GM21367 (cell line): ENCODE measurements at regions not wholly inside any gene's neighbourhood (a gene's known extent, or its start where the extent isn't known, plus 50 kb on each side); places are given as distances from the start of the nearest gene placed in this dataset.
"Not testable (repeated sequence)": the region's sequence is repeated elsewhere in the genome, so short reads cannot be mapped to it uniquely, and the experiment has no call there.

Experiments
- ATAC-seq: cut with Tn5 transposase; IDR thresholded peaks from one replicate; pipeline ENCODE4 v1.9.1; 2021; ENCODE audit not compliant: unreplicated experiment

- not testable (repeated sequence) for ATAC-seq
Measured at GRCh38 chr17:20681746-20682722, 102.5 kb downstream of the CDRT15L2 start.

GRCh38 chr17:20683651-20684229, 104.2 kb downstream of the CDRT15L2 start:
- ATAC-seq: not testable (repeated sequence)

GRCh38 chr17:20684975-20685374, 105.5 kb downstream of the CDRT15L2 start:
- ATAC-seq: not testable (repeated sequence)

DNA sequence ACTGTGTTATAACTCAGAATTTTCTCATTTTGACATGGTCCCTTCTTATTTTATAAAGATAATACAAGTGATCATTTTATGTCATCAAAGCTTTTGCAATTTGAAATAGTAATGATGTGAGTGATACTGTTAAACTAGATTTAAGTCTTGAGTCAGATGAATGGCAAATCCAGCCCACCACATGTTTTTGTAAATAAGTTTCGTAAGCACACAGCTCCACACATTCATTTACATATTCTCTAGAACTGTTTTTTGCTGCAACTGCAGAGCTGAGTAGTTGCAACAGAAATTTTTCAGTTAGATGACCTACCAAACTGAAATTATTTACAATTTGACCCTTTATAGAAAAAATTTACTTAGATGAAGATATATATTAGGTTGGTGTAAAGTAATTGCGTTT, 108.1 kb downstream of the CDRT15L2 start:
- ATAC-seq: not testable (repeated sequence)

DNA sequence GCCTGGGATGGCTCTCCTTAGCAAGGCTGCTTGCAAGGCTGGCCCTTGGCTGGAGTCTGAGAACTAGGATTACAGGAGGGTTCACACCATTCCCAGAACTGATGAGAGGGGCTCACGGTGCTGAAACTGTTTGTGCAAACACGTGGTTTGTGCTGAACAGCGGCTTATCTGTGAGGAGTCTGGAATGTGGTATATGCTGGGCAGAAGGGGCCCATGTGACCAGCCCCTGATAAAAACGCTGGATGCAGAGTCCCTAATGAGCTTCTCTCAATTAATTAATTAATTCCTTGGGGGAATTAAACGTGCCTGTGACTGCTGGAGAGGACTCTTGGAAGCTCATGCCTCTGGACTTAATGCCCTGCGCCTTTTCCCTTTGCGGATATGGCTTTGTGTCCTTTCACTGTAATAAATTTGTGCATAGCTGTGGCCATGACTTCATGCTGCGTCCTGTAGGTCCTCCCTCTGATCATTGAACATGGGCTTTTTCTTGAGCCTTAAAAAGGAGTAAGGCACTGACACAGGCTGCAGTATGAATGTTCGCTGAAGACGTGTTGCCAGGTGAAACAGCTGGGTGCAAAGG, 109.7 kb downstream of the CDRT15L2 start:
- not testable (repeated sequence) for ATAC-seq

- ATAC-seq: not testable (repeated sequence)
Measured at GRCh38 chr17:20692706-20693105, 113.2 kb downstream of the CDRT15L2 start.

GRCh38 chr17:20695871-20696270, 116.3 kb downstream of the CDRT15L2 start:
- ATAC-seq: not testable (repeated sequence)

GRCh38 chr17:20698463-20699206, 119.1 kb downstream of the CDRT15L2 start:
- peak; percentile 83 for ATAC-seq

- not testable (repeated sequence) for ATAC-seq
Measured at GRCh38 chr17:20700528-20700927, 121.0 kb downstream of the CDRT15L2 start.

DNA sequence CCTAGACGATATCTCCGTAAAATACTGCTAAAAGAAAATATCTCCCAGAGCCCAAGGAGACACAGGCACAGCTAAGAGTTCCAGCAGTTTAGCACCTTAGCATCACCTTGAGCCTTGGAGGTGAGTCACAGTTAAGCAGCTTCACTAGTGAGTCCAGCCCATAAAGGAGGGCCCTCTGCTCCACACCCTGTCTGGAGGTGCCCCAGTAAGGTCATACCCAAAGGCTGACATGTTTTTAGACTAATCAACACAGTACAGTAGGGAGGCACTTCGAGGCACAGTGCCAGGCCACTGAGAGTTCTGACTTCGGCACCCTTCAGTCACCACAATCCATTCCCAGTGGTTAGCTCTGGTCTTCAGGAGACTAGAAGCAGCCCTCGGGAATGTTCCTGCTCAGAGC, 121.8 kb downstream of the CDRT15L2 start:
- ATAC-seq: not testable (repeated sequence)

DNA sequence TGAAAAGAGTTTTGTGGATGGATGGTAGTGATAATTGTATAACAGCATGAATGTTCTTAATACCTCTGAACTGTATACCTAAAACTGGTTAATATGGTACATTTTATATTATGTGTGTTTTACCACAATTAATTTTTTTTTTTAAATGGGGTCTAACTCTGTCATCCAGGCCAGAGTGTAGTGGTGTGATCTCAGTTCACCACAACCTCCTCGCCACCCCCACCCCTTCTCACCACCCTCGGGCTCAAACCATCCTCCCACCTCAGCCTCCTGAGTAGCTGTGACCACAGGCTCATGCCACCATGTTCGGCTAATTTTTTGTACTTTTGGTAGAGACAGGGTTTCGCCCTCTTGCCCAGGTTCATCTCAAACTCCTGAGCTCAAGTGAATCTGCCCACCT, 123.2 kb downstream of the CDRT15L2 start:
- no peak for ATAC-seq

DNA sequence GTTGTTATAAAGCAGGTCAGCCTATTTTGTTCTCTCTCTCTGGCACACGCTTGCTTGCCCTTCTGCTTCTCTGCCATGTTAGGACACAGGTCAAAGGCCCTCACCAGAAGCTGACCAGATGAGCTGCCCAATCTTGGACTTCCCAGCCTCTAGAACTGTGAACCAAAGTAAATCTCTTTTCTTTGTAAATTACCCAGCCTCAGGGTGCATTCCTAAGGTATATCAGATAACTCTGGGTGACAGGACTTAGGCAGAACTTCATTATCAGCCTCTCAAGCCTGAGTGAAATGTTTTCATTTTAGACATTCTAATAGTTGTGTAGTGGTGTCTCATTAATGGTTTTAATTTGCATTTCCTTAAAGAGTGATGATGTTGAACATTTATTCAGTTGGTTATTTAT, 124.3 kb downstream of the CDRT15L2 start:
- ATAC-seq: no peak

DNA sequence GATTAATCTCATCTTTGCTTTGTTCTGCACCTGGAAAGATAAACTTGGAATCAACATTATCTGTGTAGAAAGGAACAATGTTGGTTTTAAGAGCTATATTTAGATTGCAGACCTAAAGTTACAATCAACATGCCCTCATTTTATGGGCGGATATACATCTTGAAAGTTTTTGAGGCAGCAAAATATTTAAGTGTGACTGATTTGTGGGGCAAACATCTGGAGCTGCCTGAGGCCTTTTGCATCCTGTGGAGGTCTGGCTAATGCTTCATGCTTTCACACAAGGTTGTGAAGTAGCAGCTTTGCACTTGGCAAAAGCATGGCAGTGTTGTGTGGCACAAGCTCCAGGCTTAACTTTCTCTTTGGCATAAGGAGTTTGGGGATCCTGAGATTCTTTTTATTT, 125.7 kb downstream of the CDRT15L2 start:
- ATAC-seq: not testable (repeated sequence)

- ATAC-seq: no peak
Measured at GRCh38 chr17:20706751-20707373, 127.3 kb downstream of the CDRT15L2 start.

DNA sequence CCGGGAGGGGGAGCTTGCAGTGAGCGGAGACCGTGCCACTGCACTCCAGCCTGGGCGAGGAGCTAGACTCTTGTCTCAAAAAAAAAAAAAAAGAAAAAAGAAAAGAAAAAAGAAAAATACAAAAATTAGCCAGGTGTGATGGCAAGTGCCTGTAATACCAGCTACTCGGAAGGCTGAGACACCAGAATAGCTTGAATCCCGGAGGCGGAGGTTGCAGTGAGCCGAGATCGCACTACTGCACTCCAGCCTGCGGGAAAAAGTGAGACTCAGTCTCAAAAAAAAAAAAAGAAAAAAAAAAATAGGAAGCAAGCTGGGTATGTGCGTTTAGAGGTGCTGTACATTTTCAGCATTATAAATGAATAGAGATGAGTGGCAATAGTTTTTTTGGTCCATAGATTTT, 129.3 kb downstream of the CDRT15L2 start:
- ATAC-seq: not testable (repeated sequence)

GRCh38 chr17:20716481-20716880, 137.0 kb downstream of the CDRT15L2 start:
- ATAC-seq: not testable (repeated sequence)

GRCh38 chr17:20721171-20721570, 141.6 kb downstream of the CDRT15L2 start:
- ATAC-seq: no peak

GRCh38 chr17:20724391-20724790, 144.9 kb downstream of the CDRT15L2 start:
- ATAC-seq: not testable (repeated sequence)

DNA sequence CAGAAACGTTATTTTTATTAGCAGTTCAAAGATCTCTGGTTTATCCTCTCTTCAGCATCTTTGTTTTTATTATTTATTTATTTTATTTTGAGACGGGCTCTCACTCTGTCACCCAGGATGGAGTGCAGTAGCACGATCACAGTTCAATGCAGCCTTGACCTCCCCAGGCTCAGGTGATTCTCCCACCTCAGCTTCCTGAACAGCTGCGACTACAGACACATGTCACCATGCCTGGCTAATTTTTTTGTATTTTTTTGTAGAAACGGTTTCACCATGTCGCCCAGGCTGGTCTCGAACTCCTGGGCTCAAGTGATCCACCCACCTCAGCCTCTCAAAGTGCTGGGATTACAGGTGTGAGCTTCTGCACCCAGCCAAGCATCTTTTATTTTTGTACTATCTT, 147.7 kb downstream of the CDRT15L2 start:
- not testable (repeated sequence) for ATAC-seq

DNA sequence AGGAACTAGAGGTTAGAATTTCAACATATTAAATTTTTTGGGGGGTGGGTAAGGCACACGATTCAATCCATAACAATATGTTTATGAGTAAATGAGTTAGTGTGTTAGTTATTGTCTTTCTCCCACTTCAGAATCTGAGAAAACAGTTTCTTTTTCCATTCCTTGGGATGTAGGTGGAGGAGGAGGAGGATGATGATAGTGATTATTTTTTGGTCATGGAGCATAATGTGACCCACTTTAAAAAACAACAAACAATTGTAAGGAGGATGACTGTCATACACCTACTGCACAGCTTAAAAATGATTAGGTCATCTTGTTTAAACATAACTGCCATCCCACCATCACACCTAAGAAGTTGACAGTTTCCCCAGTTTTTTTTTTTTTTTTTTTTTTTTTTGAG, 148.7 kb downstream of the CDRT15L2 start:
- no peak for ATAC-seq
